SK-N-MC (cell line): ENCODE measurements at regions not wholly inside any gene's neighbourhood (a gene's known extent, or its start where the extent isn't known, plus 50 kb on each side); places are given as distances from the start of the nearest gene placed in this dataset.

ENCODE experiments used
- EZH2 ChIP-seq: fragments of 200-600 bp; sonication (generic); IDR thresholded peaks from one replicate; pipeline ENCODE4 v1.6.1; 2017; ENCODE audit warnings: antibody characterized with exemption
- FOXP2 ChIP-seq: optimal IDR thresholded peaks from 2 replicates; pipeline ENCODE3; 2011; ENCODE audit warnings: mild to moderate bottlenecking, moderate library complexity; ENCODE audit not compliant: insufficient read depth; ENCODE audit errors: extremely low read length, control extremely low read depth
- POLR2AphosphoS5 ChIP-seq: IDR thresholded peaks from 2 replicates; pipeline ENCODE4 v1.6.1; 2012; ENCODE audit warnings: mild to moderate bottlenecking, low read depth, low read length, borderline replicate concordance

DNA sequence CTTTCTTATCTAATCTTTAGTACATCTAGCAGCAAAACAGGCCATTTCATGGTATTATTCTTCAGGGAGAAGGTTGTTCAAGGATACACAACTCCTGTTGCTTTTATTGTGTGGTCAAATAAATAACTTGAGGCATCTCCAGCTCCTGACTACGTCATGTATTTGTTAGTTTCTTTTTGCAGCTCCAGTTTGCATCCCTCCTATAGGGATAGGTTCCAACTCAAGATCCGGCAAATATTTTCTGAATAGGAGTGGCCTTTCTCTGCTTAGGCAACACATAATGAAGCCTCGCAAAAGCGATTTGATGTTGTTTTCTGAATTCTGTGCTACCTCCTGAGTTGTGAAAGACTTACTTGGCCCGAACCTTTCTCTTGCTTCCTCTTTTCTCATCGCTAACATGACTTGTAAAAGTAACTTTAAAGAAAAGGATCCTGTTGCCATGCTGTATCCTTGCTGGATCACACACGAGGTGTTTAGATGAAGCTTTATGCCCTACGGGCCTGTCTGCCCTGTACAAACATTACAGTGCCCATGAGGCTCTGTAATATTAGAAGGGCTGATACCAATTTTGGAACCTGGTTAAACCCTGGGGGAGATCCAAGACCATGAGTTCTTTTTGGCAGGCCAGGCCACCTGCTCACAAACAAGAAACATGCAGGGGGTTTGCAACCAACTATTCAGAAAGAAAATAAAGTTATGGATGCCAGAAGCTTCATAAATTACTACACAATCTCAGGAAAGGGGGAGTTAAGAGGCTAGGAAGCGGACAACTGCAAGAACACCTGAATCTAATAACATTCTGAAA lies 149.8 kb upstream of the FGF10 start:
- TF ChIP-seq EZH2 (no peak), POLR2AphosphoS5 (no peak), FOXP2 (no peak)
